Endothelial cell of umbilical vein (primary cell): ENCODE measurements at regions not wholly inside any gene's neighbourhood (a gene's known extent, or its start where the extent isn't known, plus 50 kb on each side); places are given as distances from the start of the nearest gene placed in this dataset.

ENCODE experiments used
- BruUV-seq: library from RNA; stranded (reverse); fragments of 400-500 nt; replicated peaks from 2 replicates; lab custom pipeline; 2021; lab: Mats Ljungman, UMichigan
- CTCF ChIA-PET: fragments of 300-600, 350-600 bp; sonication (Branson Sonifier 250); formaldehyde crosslinking; loops from one replicate; lab custom pipeline; 2021; ENCODE audit warnings: antibody characterized with exemption, inconsistent platforms; lab: Charles Lee
- POLR2A ChIA-PET: fragments of 300-600, 350-600 bp; sonication (Branson Sonifier 250); formaldehyde crosslinking; loops from one replicate; lab custom pipeline; 2021; ENCODE audit warnings: antibody characterized with exemption, inconsistent platforms; lab: Charles Lee
- DNase-seq: peaks from one replicate; pipeline ENCODE4 v3.0.0-alpha.2; 2011; ENCODE audit warnings: low read depth, low spot score
- FAIRE-seq: peaks from 2 replicates; lab custom pipeline; 2011; peaks lifted over from hg19 to GRCh38; lab: Jason Lieb, UNC
- H2AFZ ChIP-seq: 2 replicates; pipeline ENCODE4 v1.6.0; 2012; ENCODE audit warnings: low read depth, low read length, control low read depth, inconsistent platforms
- H3K27ac ChIP-seq: 2 replicates; pipeline ENCODE4 v1.5.1; 2011; ENCODE audit warnings: low read depth, mild to moderate bottlenecking, control low read depth, low read length, moderate library complexity; ENCODE audit not compliant: insufficient read depth
- H3K27me3 ChIP-seq, 2 experiments: 2 replicates each; pipeline versions ENCODE4 v1.6.0 to v1.6.1; 2011; ENCODE audit warnings: low read length in 2 of 2, mixed read lengths in 1 of 2; ENCODE audit not compliant: control insufficient read depth in 2 of 2, insufficient read depth in 2 of 2
- H3K36me3 ChIP-seq, 2 experiments: 2 replicates in 1 of 2; 3 replicates in 1 of 2; pipeline ENCODE4 v1.5.1; 2011; ENCODE audit warnings: low read length in 2 of 2, mild to moderate bottlenecking in 1 of 2, moderate library complexity in 1 of 2; ENCODE audit not compliant: control insufficient read depth in 2 of 2, insufficient read depth in 2 of 2; ENCODE audit errors: extremely low read depth in 1 of 2
- H3K4me1 ChIP-seq: 3 replicates; pipeline ENCODE4 v1.5.1; 2011; ENCODE audit warnings: mild to moderate bottlenecking, low read length; ENCODE audit not compliant: control insufficient read depth, insufficient read depth; ENCODE audit errors: extremely low read depth
- H3K4me2 ChIP-seq: 2 replicates; pipeline ENCODE4 v1.6.1; 2011; ENCODE audit warnings: low read length, control low read depth, mixed read lengths; ENCODE audit not compliant: insufficient read depth
- H3K4me3 ChIP-seq, 3 experiments: fragments of 200-600 bp in 1 of 3; sonication (generic), shearing (Covaris generic) in 1 of 3; replicated peaks in 1 of 3; 2 replicates each; pipeline ENCODE4 v1.5.1; 2011 to 2016; ENCODE audit warnings: control low read depth in 3 of 3, low read length in 3 of 3, mild to moderate bottlenecking in 2 of 3, inconsistent platforms in 1 of 3, low read depth in 1 of 3, moderate library complexity in 1 of 3; ENCODE audit not compliant: insufficient read depth in 1 of 3
- H3K79me2 ChIP-seq: 2 replicates; pipeline ENCODE4 v1.6.0; 2012; ENCODE audit warnings: low read length, inconsistent platforms; ENCODE audit not compliant: control insufficient read depth, insufficient read depth
- H3K9ac ChIP-seq: replicated peaks from 2 replicates; pipeline ENCODE3; 2011; ENCODE audit warnings: low read length, control low read depth; ENCODE audit not compliant: insufficient read depth; ENCODE audit errors: extremely low read depth
- H3K9me1 ChIP-seq: replicated peaks from 3 replicates; pipeline ENCODE4 v1.6.0; 2011; ENCODE audit warnings: mild to moderate bottlenecking, low read length; ENCODE audit not compliant: control insufficient read depth, insufficient read depth; ENCODE audit errors: extremely low read depth
- H3K9me3 ChIP-seq: replicated peaks from 2 replicates; pipeline ENCODE4 v1.5.1; 2012; ENCODE audit warnings: low read length, inconsistent platforms; ENCODE audit not compliant: control insufficient read depth, insufficient read depth
- H4K20me1 ChIP-seq: replicated peaks from 2 replicates; pipeline ENCODE3; 2011; ENCODE audit warnings: mild to moderate bottlenecking, low read length; ENCODE audit not compliant: control insufficient read depth, insufficient read depth; ENCODE audit errors: extremely low read depth
- EZH2 ChIP-seq: IDR thresholded peaks from 2 replicates; pipeline ENCODE4 v1.6.1; 2012; ENCODE audit warnings: borderline replicate concordance, low read depth, mild to moderate bottlenecking, moderate library complexity, low read length, inconsistent platforms; ENCODE audit not compliant: severe bottlenecking
- FOS ChIP-seq: IDR thresholded peaks from 2 replicates; pipeline ENCODE4 v1.6.1; 2011; ENCODE audit warnings: mild to moderate bottlenecking, low read length, moderate library complexity, borderline replicate concordance; ENCODE audit not compliant: insufficient read depth
- GATA2 ChIP-seq: IDR thresholded peaks from 2 replicates; pipeline ENCODE4 v1.7.0; 2011; ENCODE audit warnings: low read depth, mild to moderate bottlenecking, moderate library complexity, mixed read lengths, low read length; ENCODE audit not compliant: insufficient read length, insufficient read depth
- JUN ChIP-seq: IDR thresholded peaks from 2 replicates; pipeline ENCODE4 v1.6.1; 2011; ENCODE audit warnings: borderline replicate concordance, low read depth; ENCODE audit not compliant: insufficient read length, insufficient read depth
- MAX ChIP-seq: IDR thresholded peaks from 2 replicates; pipeline ENCODE4 v1.6.1; 2011; ENCODE audit not compliant: insufficient read depth, insufficient read length
- MYC ChIP-seq: IDR thresholded peaks from one replicate; pipeline ENCODE4 v1.6.1; 2011; ENCODE audit warnings: mild to moderate bottlenecking, low read depth, low read length
- POLR2A ChIP-seq: IDR thresholded peaks from 2 replicates; pipeline ENCODE4 v1.6.1; 2012; ENCODE audit warnings: low read depth, mild to moderate bottlenecking, control low read depth, low read length
- POLR2AphosphoS5 ChIP-seq: IDR thresholded peaks from 2 replicates; pipeline ENCODE4 v1.6.1; 2012; ENCODE audit warnings: low read depth, mild to moderate bottlenecking, control low read depth, low read length, moderate library complexity; ENCODE audit not compliant: insufficient read depth
- dilution Hi-C: fragments of 300-500 bp; cut with MboI; formaldehyde crosslinking; loops from one replicate; pipeline ENCODE4 v1.15.0; 2019; ENCODE audit warnings: low sequenced_read_pairs; ENCODE audit not compliant: extremely low pct_ligation_motif_present
- intact Hi-C: fragments of 100-400 bp; cut with micrococcal nuclease; formaldehyde crosslinking; loops from one replicate; pipeline ENCODE4 v1.10.0; 2022

DNA sequence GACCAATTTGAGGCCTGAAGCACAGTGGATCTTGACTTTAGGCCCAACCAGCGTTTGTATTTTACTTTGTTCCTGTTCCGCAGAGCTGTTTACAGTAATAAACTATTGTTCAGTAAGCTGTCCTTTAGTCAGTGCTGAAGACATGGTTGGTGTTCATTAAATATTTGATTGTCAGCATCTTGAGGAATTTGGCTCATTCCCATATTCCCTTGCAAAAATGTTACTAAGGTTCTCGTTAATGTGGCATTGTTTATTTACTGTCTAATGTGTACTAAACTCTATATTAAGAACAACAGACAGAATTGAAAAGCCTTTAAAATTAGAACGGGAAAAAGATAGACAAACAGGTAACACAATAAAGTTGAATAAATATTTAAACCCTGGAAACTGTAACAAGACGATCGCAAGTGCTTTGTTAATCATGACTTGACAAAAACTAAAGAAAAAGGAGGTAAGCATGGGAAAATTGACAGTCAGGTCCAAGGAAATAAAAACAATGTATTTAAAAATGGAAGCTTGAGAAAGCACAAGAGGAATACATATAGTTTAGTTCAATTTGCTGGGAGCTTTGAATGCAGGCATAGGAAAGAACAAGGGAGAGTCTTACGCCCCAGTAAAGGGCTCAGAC is 1060.8 kb upstream of the CRIM1 start:
- Histone ChIP-seq H3K27me3 (no peaks in the 10 kb centered on the region), H3K4me1 (peaks cover 4% of the 10 kb centered on the region), H3K4me2 (no peak overlapping the region), H3K27ac (no peak overlapping the region), H3K9me1 (no peaks in the 10 kb centered on the region), H3K9me3 (no peaks in the 10 kb centered on the region), H2AFZ (no peak overlapping the region), H3K36me3 (no peaks in the 10 kb centered on the region), H3K9ac (no peak overlapping the region), H4K20me1 (no peaks in the 10 kb centered on the region), H3K4me3 (no peak overlapping the region), H3K79me2 (no peaks in the 10 kb centered on the region)
- no peak for DNase-seq
- CTCF ChIA-PET: no interaction called here
- no TSS peak for BruUV-seq
- intact Hi-C loops (no loop called here), dilution Hi-C loops (no loop called here)
- POLR2A ChIA-PET: no interaction called here
- TF ChIP-seq MAX (no peak), FOS (no peak), MYC (no peak), POLR2A (no peak), POLR2AphosphoS5 (no peak), JUN (no peak), EZH2 (no peak), GATA2 (no peak)
- FAIRE-seq: no peak

DNA sequence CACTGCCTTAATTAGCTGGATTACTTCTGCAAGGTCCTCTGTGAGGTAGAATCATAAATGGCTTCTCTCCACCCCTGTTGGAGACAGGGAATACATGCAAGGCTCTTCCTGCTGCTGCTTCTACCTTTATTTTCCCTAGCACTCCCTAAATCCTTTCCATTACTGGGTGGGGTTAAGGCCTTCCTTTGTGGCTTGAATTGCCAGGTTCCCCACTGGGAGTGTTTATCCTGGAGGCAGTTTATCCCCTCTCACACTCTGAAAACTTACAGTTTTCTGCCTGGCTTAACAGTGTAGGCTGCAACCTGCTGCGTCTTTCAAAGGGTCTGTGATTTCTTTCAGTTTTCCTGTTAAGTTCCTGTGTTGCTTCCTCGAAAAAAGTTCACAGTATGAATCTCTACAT is 1062.3 kb upstream of the CRIM1 start:
- FAIRE-seq (no peak), DNase-seq (no peak)
- no peaks in the 10 kb centered on the region for H4K20me1 ChIP-seq
- no peak overlapping the region for H3K4me3 ChIP-seq
- no peaks in the 10 kb centered on the region for H3K9me3 ChIP-seq
- ChIA-PET POLR2A (no interaction called here), CTCF (no interaction called here)
- no TSS peak for BruUV-seq
- intact Hi-C loops (no loop called here), dilution Hi-C loops (no loop called here)
- no peaks in the 10 kb centered on the region for H3K79me2 ChIP-seq
- H3K27ac ChIP-seq: no peak overlapping the region
- no peak overlapping the region for H3K9ac ChIP-seq
- no peaks in the 10 kb centered on the region for H3K9me1 ChIP-seq
- no peak overlapping the region for H2AFZ ChIP-seq
- H3K36me3 ChIP-seq: no peaks in the 10 kb centered on the region
- H3K4me1 ChIP-seq: peaks cover 4% of the 10 kb centered on the region
- no peaks in the 10 kb centered on the region for H3K27me3 ChIP-seq
- TF ChIP-seq POLR2A: no peak
- TF ChIP-seq EZH2: no peak
- no peak for TF ChIP-seq MYC
- no peak for TF ChIP-seq FOS
- H3K4me2 ChIP-seq: no peak overlapping the region
